IMR-90 (cell line): ENCODE measurements at regions not wholly inside any gene's neighbourhood (a gene's known extent, or its start where the extent isn't known, plus 50 kb on each side); places are given as distances from the start of the nearest gene placed in this dataset.

Experiments used
- ATAC-seq: fragments of 200-7000 bp; cut with Tn5 transposase; 2 replicates; pipeline ENCODE4 v1.9.1; 2020; ENCODE audit warnings: low read depth, mild to moderate bottlenecking, moderate library complexity
- BruUV-seq: library from RNA; stranded (reverse); fragments of 400-500 nt; replicated peaks from 2 replicates; lab custom pipeline; 2021; lab: Mats Ljungman, UMichigan
- CTCF ChIA-PET: fragments of 300-600 bp; formaldehyde crosslinking; extraction: SDS; loops from one replicate; lab custom pipeline; 2021; ENCODE audit warnings: antibody characterized with exemption; lab: Yijun Ruan, JAX
- POLR2A ChIA-PET: fragments of 300-600 bp; sonication (Branson Sonifier 250); formaldehyde crosslinking; loops from one replicate; lab custom pipeline; 2022; ENCODE audit warnings: antibody characterized with exemption; ENCODE audit not compliant: unreplicated experiment; lab: Charles Lee
- DNase-seq: peaks from one replicate; pipeline ENCODE4 v3.0.0; 2013
- H2AFZ ChIP-seq: replicated peaks from 2 replicates; pipeline ENCODE3; 2013; ENCODE audit warnings: low read length, mild to moderate bottlenecking; ENCODE audit not compliant: poor library complexity
- H2AK5ac ChIP-seq: 2 replicates; pipeline ENCODE4 v1.6.1; 2013; ENCODE audit warnings: low read depth, low read length, inconsistent platforms
- H2AK9ac ChIP-seq: replicated peaks from 2 replicates; pipeline ENCODE3; 2013; ENCODE audit warnings: mild to moderate bottlenecking, low read depth, low read length, moderate library complexity; ENCODE audit not compliant: poor library complexity
- H2BK120ac ChIP-seq: 2 replicates; pipeline ENCODE4 v1.6.1; 2013; ENCODE audit warnings: low read depth, low read length, inconsistent platforms
- H2BK15ac ChIP-seq: 3 replicates; pipeline ENCODE4 v1.6.1; 2013; ENCODE audit warnings: low read depth, low read length, inconsistent platforms
- H2BK20ac ChIP-seq: 2 replicates; pipeline ENCODE4 v1.6.1; 2013; ENCODE audit warnings: low read depth, mild to moderate bottlenecking, inconsistent platforms, low read length, moderate library complexity
- H2BK5ac ChIP-seq: 2 replicates; pipeline ENCODE4 v1.6.1; 2013; ENCODE audit warnings: mild to moderate bottlenecking, low read depth, low read length, inconsistent platforms; ENCODE audit not compliant: poor library complexity, severe bottlenecking
- H3K14ac ChIP-seq: replicated peaks from 2 replicates; pipeline ENCODE4 v1.6.1; 2013; ENCODE audit warnings: low read depth, low read length, inconsistent platforms
- H3K18ac ChIP-seq: 2 replicates; pipeline ENCODE4 v1.6.1; 2013; ENCODE audit warnings: low read depth, low read length, control low read depth
- H3K23ac ChIP-seq: 2 replicates; pipeline ENCODE4 v1.6.1; 2013; ENCODE audit warnings: low read depth, low read length, inconsistent platforms
- H3K27ac ChIP-seq: 2 replicates; pipeline ENCODE4 v1.5.1; 2013; ENCODE audit warnings: mild to moderate bottlenecking, control low read depth, low read length; ENCODE audit not compliant: insufficient read depth
- H3K27me3 ChIP-seq: 2 replicates; pipeline ENCODE4 v1.6.1; 2013; ENCODE audit warnings: low read length; ENCODE audit not compliant: control insufficient read depth, insufficient read depth
- H3K36me3 ChIP-seq: 2 replicates; pipeline ENCODE4 v1.6.1; 2013; ENCODE audit warnings: low read length, mixed read lengths; ENCODE audit not compliant: control insufficient read depth, insufficient read depth
- H3K4ac ChIP-seq: 2 replicates; pipeline ENCODE4 v1.6.1; 2013; ENCODE audit warnings: low read depth, low read length, inconsistent platforms
- H3K4me1 ChIP-seq: 2 replicates; pipeline ENCODE4 v1.6.1; 2013; ENCODE audit warnings: low read length, mixed read lengths; ENCODE audit not compliant: control insufficient read depth, insufficient read depth
- H3K4me2 ChIP-seq: 2 replicates; pipeline ENCODE4 v1.6.1; 2013; ENCODE audit warnings: low read depth, mild to moderate bottlenecking, control low read depth, low read length, moderate library complexity
- H3K4me3 ChIP-seq: 2 replicates; pipeline ENCODE4 v1.5.1; 2013; ENCODE audit warnings: low read depth, mild to moderate bottlenecking, control low read depth, low read length, moderate library complexity; ENCODE audit not compliant: insufficient read depth
- H3K56ac ChIP-seq: 2 replicates; pipeline ENCODE4 v1.6.1; 2013; ENCODE audit warnings: low read length, inconsistent platforms; ENCODE audit not compliant: insufficient read depth; ENCODE audit errors: extremely low read depth
- H3K79me1 ChIP-seq, 2 experiments: 2 replicates each; pipeline ENCODE4 v1.6.1; 2013; ENCODE audit warnings: low read length in 2 of 2, inconsistent platforms in 1 of 2, low read depth in 1 of 2
- H3K9ac ChIP-seq: 2 replicates; pipeline ENCODE4 v1.6.1; 2013; ENCODE audit warnings: low read depth, low read length, control low read depth
- H3K9me1 ChIP-seq: 2 replicates; pipeline ENCODE4 v1.6.1; 2013; ENCODE audit warnings: low read length, inconsistent platforms; ENCODE audit not compliant: insufficient read depth
- H3K9me3 ChIP-seq: 2 replicates; pipeline ENCODE4 v1.6.1; 2013; ENCODE audit warnings: low read length; ENCODE audit not compliant: control insufficient read depth, insufficient read depth
- H4K20me1 ChIP-seq: 2 replicates; pipeline ENCODE4 v1.6.1; 2013; ENCODE audit warnings: low read length, inconsistent platforms; ENCODE audit not compliant: insufficient read depth
- H4K5ac ChIP-seq: 2 replicates; pipeline ENCODE4 v1.6.1; 2013; ENCODE audit warnings: mild to moderate bottlenecking, low read depth, low read length, control low read depth
- H4K8ac ChIP-seq, 2 experiments: 2 replicates each; pipeline ENCODE4 v1.6.1; 2013; ENCODE audit warnings: low read depth in 2 of 2, low read length in 2 of 2, control low read depth in 1 of 2, inconsistent platforms in 1 of 2
- H4K91ac ChIP-seq: 2 replicates; pipeline ENCODE4 v1.6.1; 2013; ENCODE audit warnings: low read depth, low read length, inconsistent platforms; ENCODE audit not compliant: insufficient read depth
- MAFK ChIP-seq: IDR thresholded peaks from 2 replicates; pipeline ENCODE4 v1.6.1; 2012; ENCODE audit warnings: low read depth, low read length, improper control_type of control experiment
- RCOR1 ChIP-seq: IDR thresholded peaks from 2 replicates; pipeline ENCODE4 v1.6.1; 2012; ENCODE audit warnings: mild to moderate bottlenecking, low read length, improper control_type of control experiment; ENCODE audit not compliant: insufficient replicate concordance
- WGBS, 2 experiments: methylation state at CpG; one replicate each; pipeline versions ENCODE4 v1.1.5 to v1.1.7; 2013; ENCODE audit warnings: missing lambda C conversion rate in 2 of 2; ENCODE audit not compliant: insufficient read length in 1 of 2; ENCODE audit errors: extremely low coverage in 2 of 2; 5-methylcytosine and 5-hydroxymethylcytosine counted together
- dilution Hi-C: fragments of 300-500 bp; cut with HindIII; formaldehyde crosslinking; loops from one replicate; pipeline ENCODE4 v1.14.3; 2018; ENCODE audit warnings: low sequenced_read_pairs; ENCODE audit not compliant: unreplicated experiment
- in situ Hi-C: fragments of 300-500 bp; cut with MboI; formaldehyde crosslinking; loops from 3 replicates; pipeline ENCODE4 v1.14.3; 2019; ENCODE audit warnings: low sequenced_read_pairs, inconsistent platforms, mixed read lengths
- intact Hi-C: fragments of 100-400 bp; cut with micrococcal nuclease; formaldehyde crosslinking; loops from 2 replicates; pipeline ENCODE4 v1.10.0; 2022
- TF ChIP-seq, protein P1 (sequence below): fragments of 150-350 bp; IDR thresholded peaks from 2 replicates; pipeline ENCODE4 v1.6.1; 2017; ENCODE audit warnings: mild to moderate bottlenecking, antibody characterized with exemption, low read length, low read depth
- TF ChIP-seq, protein P2 (sequence below): conservative IDR thresholded peaks from 2 replicates; pipeline ENCODE4 v1.5.1; 2012; ENCODE audit warnings: mild to moderate bottlenecking, low read depth, low read length, improper control_type of control experiment

DNA sequence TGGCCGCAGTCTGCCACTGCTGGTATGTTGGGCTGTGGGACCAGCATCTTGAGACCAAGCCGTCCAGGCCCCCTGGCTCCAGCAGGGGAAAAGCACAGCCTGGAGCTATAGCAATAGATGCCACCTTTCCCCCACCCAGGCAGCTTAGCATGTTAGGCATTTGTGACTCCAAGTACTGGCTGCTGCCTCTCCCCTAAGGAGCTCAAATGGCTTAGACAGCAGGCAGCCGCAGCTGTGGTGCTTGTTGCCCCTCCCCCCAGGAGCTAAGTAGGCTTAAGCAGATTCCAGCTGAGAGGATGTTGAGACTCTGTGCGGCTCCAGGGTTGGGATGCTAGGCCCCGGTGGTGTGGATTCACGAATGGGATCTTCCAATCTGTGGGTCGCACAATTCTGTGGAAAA is 88.8 kb upstream of the ANKFN1 start:
- dilution Hi-C loops = no loop called here
- H3K36me3 ChIP-seq = no peaks in the 10 kb centered on the region
- H3K9me1 ChIP-seq = no peaks in the 10 kb centered on the region
- no peaks in the 10 kb centered on the region for H3K9me3 ChIP-seq
- in situ Hi-C loops = no loop called here
- no peaks in the 10 kb centered on the region for H3K79me1 ChIP-seq
- DNase-seq (no peak), ATAC-seq (no peak)
- H4K20me1 ChIP-seq = no peaks in the 10 kb centered on the region
- BruUV-seq = no TSS peak
- no peak overlapping the region for H3K56ac ChIP-seq
- TF ChIP-seq RCOR1 (no peak), MAFK (no peak)
- TF ChIP-seq, protein P1, sequence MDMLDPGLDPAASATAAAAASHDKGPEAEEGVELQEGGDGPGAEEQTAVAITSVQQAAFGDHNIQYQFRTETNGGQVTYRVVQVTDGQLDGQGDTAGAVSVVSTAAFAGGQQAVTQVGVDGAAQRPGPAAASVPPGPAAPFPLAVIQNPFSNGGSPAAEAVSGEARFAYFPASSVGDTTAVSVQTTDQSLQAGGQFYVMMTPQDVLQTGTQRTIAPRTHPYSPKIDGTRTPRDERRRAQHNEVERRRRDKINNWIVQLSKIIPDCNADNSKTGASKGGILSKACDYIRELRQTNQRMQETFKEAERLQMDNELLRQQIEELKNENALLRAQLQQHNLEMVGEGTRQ = no peak
- TF ChIP-seq, protein P2, sequence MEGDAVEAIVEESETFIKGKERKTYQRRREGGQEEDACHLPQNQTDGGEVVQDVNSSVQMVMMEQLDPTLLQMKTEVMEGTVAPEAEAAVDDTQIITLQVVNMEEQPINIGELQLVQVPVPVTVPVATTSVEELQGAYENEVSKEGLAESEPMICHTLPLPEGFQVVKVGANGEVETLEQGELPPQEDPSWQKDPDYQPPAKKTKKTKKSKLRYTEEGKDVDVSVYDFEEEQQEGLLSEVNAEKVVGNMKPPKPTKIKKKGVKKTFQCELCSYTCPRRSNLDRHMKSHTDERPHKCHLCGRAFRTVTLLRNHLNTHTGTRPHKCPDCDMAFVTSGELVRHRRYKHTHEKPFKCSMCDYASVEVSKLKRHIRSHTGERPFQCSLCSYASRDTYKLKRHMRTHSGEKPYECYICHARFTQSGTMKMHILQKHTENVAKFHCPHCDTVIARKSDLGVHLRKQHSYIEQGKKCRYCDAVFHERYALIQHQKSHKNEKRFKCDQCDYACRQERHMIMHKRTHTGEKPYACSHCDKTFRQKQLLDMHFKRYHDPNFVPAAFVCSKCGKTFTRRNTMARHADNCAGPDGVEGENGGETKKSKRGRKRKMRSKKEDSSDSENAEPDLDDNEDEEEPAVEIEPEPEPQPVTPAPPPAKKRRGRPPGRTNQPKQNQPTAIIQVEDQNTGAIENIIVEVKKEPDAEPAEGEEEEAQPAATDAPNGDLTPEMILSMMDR = no peak
- H3K23ac ChIP-seq = no peak overlapping the region
- no peak overlapping the region for H2AK5ac ChIP-seq
- intact Hi-C loops = no loop called here
- no peaks in the 10 kb centered on the region for H3K4me1 ChIP-seq
- no peak overlapping the region for H3K14ac ChIP-seq
- H2BK20ac ChIP-seq = no peak overlapping the region
- H2BK5ac ChIP-seq = no peak overlapping the region
- ChIA-PET POLR2A (no interaction called here), CTCF (no interaction called here)
- no peak overlapping the region for H2AK9ac ChIP-seq
- H3K4ac ChIP-seq = no peak overlapping the region
- WGBS, 2 experiments = no CpG with 5 or more reads among the region's 7 CpGs
- no peak overlapping the region for H2BK15ac ChIP-seq
- no peak overlapping the region for H4K5ac ChIP-seq
- no peak overlapping the region for H3K18ac ChIP-seq
- H3K4me3 ChIP-seq = no peak overlapping the region
- H4K91ac ChIP-seq = no peak overlapping the region
- no peak overlapping the region for H4K8ac ChIP-seq
- no peak overlapping the region for H3K27ac ChIP-seq
- H3K4me2 ChIP-seq = no peak overlapping the region
- no peak overlapping the region for H3K9ac ChIP-seq
- no peak overlapping the region for H2BK120ac ChIP-seq
- no peaks in the 10 kb centered on the region for H3K27me3 ChIP-seq
- H2AFZ ChIP-seq = no peak overlapping the region
